ENCODE measurements at regions not wholly inside any gene's neighbourhood (a gene's known extent, or its start where the extent isn't known, plus 50 kb on each side); places are given as distances from the start of the nearest gene placed in this dataset.

DNA sequence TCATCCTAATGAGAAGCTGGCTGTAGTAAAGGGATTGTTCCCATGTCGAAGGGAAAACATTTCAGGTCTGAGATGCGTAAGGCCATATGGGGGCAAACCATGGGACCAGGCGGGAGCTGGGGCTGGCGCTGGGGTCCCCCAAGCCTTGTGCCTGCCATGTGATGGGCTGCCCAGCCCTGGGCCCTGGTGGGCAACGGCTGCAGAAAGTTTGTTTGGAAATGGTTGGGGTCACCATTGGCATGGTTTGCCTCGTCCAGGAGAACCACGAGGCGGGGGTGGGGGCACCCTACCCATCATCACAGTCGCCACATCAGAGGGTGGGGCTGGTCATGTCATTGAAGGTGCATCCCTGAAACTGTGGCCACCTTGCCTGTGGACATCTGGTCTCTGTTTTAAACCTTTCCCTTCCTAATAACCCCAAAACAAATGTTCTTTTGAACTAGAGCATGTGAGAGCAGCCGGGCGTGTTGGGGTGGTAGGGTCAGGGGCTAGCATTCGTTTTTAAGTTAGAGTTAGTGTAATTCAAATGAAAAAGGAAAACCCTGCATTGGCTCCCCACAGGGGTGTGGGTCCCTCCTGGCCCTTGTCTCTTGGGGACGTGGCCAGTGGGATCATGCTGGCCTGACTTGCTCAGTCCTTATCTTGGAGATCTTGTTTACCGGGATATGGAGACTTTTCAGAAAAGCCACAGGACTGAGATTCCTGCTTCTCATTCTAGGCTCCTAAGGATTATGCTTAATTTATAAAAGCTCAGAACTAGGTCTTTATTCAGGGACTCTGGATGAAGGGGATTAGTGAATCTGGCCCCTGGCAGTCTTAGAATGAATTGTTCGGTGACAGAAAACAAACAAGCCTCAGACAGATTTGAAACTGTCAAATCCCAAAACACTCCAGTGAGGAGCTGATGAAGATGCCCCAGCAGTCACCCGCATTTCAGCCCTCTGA is 98.5 kb downstream of the CTTN start:
- H3K4me3 ChIP-seq (ENCODE audit: low read depth, low read length) = no peak overlapping the region
- H3K4me1 ChIP-seq = no peaks in the 10 kb centered on the region
- Mint-ChIP-seq H3K4me1 (ENCODE audit: low read depth, unreplicated experiment) (no peaks in the 10 kb centered on the region), H3K4me3 (ENCODE audit: unreplicated experiment) (no peak overlapping the region), H3K36me3 (ENCODE audit: insufficient read depth, unreplicated experiment) (peaks cover 57% of the 10 kb centered on the region), H3K9me3 (ENCODE audit: unreplicated experiment) (no peaks in the 10 kb centered on the region), H3K27me3 (ENCODE audit: insufficient read depth, unreplicated experiment) (no peaks in the 10 kb centered on the region), H3K27ac (ENCODE audit: unreplicated experiment) (no peak overlapping the region)
- DNase-seq = no peak
- H3K27me3 ChIP-seq (replicated peaks; ENCODE audit: control insufficient read depth, insufficient read depth, low read length) = no peaks in the 10 kb centered on the region
- CTCF ChIA-PET = interaction anchor here (0.5 kb wide), 1 partner anchor 651 kb away, joined by 3 read pairs; no protein-coding TSS in a partner anchor
- BruUV-seq (replicated peaks) = no TSS peak
- TF ChIP-seq, protein P1, sequence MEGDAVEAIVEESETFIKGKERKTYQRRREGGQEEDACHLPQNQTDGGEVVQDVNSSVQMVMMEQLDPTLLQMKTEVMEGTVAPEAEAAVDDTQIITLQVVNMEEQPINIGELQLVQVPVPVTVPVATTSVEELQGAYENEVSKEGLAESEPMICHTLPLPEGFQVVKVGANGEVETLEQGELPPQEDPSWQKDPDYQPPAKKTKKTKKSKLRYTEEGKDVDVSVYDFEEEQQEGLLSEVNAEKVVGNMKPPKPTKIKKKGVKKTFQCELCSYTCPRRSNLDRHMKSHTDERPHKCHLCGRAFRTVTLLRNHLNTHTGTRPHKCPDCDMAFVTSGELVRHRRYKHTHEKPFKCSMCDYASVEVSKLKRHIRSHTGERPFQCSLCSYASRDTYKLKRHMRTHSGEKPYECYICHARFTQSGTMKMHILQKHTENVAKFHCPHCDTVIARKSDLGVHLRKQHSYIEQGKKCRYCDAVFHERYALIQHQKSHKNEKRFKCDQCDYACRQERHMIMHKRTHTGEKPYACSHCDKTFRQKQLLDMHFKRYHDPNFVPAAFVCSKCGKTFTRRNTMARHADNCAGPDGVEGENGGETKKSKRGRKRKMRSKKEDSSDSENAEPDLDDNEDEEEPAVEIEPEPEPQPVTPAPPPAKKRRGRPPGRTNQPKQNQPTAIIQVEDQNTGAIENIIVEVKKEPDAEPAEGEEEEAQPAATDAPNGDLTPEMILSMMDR (IDR thresholded peaks at IDR 0.05; ENCODE audit: insufficient read depth in 1 of 2, low read depth in 1 of 2, low read length in 1 of 2, severe bottlenecking in 1 of 2, unreplicated experiment in 1 of 2) = no peak
- POLR2A ChIA-PET = no interaction called here
- no peaks in the 10 kb centered on the region for H3K9me3 ChIP-seq
- intact Hi-C loops (cut with micrococcal nuclease; ENCODE audit: unreplicated experiment) = no loop called here
- peaks cover 8% of the 10 kb centered on the region for H3K36me3 ChIP-seq (ENCODE audit: control insufficient read depth, insufficient read depth, low read length)

DNA sequence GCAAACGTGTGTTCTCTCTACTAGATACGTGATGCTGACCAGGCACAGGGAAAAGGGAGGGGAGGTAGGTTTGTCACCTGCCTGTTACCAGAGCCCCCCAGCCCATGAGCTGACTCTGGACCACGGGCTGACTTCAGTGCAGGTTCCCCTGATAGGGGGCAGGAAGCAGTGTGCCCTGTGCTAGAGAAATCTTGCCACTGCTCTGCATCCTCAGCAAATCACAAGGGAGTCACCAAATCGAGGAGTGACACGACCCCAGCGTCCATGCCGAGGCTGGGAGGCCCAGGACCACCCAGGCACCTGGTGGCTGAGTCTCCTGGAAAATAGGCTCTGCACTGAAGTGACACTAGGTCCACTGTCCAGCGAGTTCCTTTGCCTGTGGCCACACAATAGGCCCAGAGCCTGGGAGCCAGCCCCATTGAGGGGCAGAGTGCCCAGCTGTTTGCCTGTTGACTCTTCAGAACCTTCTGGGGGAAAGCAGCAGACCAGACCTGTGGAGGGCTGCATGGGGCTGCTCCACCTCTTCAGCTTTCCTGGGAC is 99.3 kb downstream of the CTTN start:
- TF ChIP-seq, protein P1 (IDR thresholded peaks at IDR 0.05; ENCODE audit: insufficient read depth in 1 of 2, low read depth in 1 of 2, low read length in 1 of 2, severe bottlenecking in 1 of 2, unreplicated experiment in 1 of 2) = no peak
- no peak for DNase-seq
- Mint-ChIP-seq H3K27me3 (ENCODE audit: insufficient read depth, unreplicated experiment) (no peaks in the 10 kb centered on the region), H3K9me3 (ENCODE audit: unreplicated experiment) (no peaks in the 10 kb centered on the region), H3K36me3 (ENCODE audit: insufficient read depth, unreplicated experiment) (peaks cover 50% of the 10 kb centered on the region), H3K4me3 (ENCODE audit: unreplicated experiment) (no peak overlapping the region), H3K27ac (ENCODE audit: unreplicated experiment) (no peak overlapping the region), H3K4me1 (ENCODE audit: low read depth, unreplicated experiment) (no peaks in the 10 kb centered on the region)
- Histone ChIP-seq H3K9me3 (no peaks in the 10 kb centered on the region), H3K36me3 (ENCODE audit: control insufficient read depth, insufficient read depth, low read length) (peaks cover 6% of the 10 kb centered on the region), H3K4me1 (no peaks in the 10 kb centered on the region), H3K4me3 (ENCODE audit: low read depth, low read length) (no peak overlapping the region), H3K27me3 (replicated peaks; ENCODE audit: control insufficient read depth, insufficient read depth, low read length) (no peaks in the 10 kb centered on the region)
- no TSS peak for BruUV-seq (replicated peaks)
- ChIA-PET POLR2A (no interaction called here), CTCF (no interaction called here)
- intact Hi-C loops (cut with micrococcal nuclease; ENCODE audit: unreplicated experiment) = no loop called here

DNA sequence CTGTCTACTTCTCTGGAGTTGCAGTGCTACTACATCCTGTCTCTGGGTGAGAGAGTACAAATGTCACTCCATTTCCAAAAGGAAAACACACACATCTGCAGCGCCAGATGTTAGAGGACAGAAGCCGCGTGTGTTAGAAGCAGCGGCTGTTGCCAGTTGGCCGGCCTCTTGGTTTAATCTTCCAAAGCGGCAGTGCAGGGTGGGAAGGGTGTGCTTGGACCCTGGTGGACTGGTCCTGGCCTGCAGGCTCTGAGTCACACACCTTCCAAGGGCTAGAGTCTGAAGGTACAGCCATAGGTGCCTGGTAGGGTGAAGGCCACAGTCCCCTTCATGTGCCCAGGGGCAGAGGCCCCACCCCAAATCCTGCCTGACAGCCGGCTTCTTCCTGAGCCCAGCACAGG is 99.8 kb downstream of the CTTN start:
- no peaks in the 10 kb centered on the region for H3K27me3 ChIP-seq (replicated peaks; ENCODE audit: control insufficient read depth, insufficient read depth, low read length)
- ChIA-PET CTCF (no interaction called here), POLR2A (no interaction called here)
- H3K9me3 ChIP-seq = no peaks in the 10 kb centered on the region
- H3K36me3 ChIP-seq (ENCODE audit: control insufficient read depth, insufficient read depth, low read length) = peaks cover 6% of the 10 kb centered on the region
- BruUV-seq (replicated peaks) = no TSS peak
- H3K27ac Mint-ChIP-seq (ENCODE audit: unreplicated experiment) = no peak overlapping the region
- intact Hi-C loops (cut with micrococcal nuclease; ENCODE audit: unreplicated experiment) = no loop called here
- no peaks in the 10 kb centered on the region for H3K27me3 Mint-ChIP-seq (ENCODE audit: insufficient read depth, unreplicated experiment)
- H3K4me1 Mint-ChIP-seq (ENCODE audit: low read depth, unreplicated experiment) = no peaks in the 10 kb centered on the region
- no peaks in the 10 kb centered on the region for H3K9me3 Mint-ChIP-seq (ENCODE audit: unreplicated experiment)
- peaks cover 45% of the 10 kb centered on the region for H3K36me3 Mint-ChIP-seq (ENCODE audit: insufficient read depth, unreplicated experiment)
- H3K4me3 ChIP-seq (ENCODE audit: low read depth, low read length) = no peak overlapping the region
- no peak for DNase-seq
- TF ChIP-seq, protein P1 (IDR thresholded peaks at IDR 0.05; ENCODE audit: insufficient read depth in 1 of 2, low read depth in 1 of 2, low read length in 1 of 2, severe bottlenecking in 1 of 2, unreplicated experiment in 1 of 2) = no peak
- H3K4me3 Mint-ChIP-seq (ENCODE audit: unreplicated experiment) = no peak overlapping the region
- H3K4me1 ChIP-seq = no peaks in the 10 kb centered on the region

All from Caco-2 (cell line).